Activated T-helper 1 cell treated with Interleukin-2 at 50 U/mL for 16 hours (primary cell): ENCODE measurements at regions not wholly inside any gene's neighbourhood (a gene's known extent, or its start where the extent isn't known, plus 50 kb on each side); places are given as distances from the start of the nearest gene placed in this dataset.
"Not testable (repeated sequence)": the region's sequence is repeated elsewhere in the genome, so short reads cannot be mapped to it uniquely, and the experiment has no call there.

Source experiments
- DNase-seq: peaks from one replicate; pipeline ENCODE4 v3.0.0-alpha.2; 2020; ENCODE audit warnings: low read depth

GRCh38 chr1:10914056-10914455, 98.4 kb upstream of the TARDBP start:
- no peak for DNase-seq

GRCh38 chr1:10915594-10915993, 96.9 kb upstream of the TARDBP start:
- no peak for DNase-seq

GRCh38 chr1:10916311-10916710, 96.1 kb upstream of the TARDBP start:
- DNase-seq: no peak

DNA sequence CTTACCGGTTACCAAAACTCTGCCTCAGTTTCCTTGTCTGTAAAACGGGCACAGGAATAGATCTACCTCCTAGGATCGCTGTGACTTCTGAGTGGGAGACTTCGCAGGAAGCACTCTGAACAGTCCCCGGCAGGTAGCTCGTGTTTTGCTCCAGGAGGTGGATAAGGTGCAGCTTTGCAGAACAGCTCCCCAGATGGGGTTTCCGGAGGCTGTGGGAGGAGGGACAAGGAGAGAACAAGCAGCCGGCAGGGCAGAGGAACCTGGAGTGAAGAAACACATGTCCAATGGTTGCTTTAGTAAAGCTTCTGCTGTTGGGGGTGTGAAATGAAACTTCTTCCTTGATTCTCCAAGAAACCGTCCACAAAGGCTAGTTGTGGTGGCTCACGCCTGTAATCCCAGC, 95.5 kb upstream of the TARDBP start:
- no peak for DNase-seq

DNA sequence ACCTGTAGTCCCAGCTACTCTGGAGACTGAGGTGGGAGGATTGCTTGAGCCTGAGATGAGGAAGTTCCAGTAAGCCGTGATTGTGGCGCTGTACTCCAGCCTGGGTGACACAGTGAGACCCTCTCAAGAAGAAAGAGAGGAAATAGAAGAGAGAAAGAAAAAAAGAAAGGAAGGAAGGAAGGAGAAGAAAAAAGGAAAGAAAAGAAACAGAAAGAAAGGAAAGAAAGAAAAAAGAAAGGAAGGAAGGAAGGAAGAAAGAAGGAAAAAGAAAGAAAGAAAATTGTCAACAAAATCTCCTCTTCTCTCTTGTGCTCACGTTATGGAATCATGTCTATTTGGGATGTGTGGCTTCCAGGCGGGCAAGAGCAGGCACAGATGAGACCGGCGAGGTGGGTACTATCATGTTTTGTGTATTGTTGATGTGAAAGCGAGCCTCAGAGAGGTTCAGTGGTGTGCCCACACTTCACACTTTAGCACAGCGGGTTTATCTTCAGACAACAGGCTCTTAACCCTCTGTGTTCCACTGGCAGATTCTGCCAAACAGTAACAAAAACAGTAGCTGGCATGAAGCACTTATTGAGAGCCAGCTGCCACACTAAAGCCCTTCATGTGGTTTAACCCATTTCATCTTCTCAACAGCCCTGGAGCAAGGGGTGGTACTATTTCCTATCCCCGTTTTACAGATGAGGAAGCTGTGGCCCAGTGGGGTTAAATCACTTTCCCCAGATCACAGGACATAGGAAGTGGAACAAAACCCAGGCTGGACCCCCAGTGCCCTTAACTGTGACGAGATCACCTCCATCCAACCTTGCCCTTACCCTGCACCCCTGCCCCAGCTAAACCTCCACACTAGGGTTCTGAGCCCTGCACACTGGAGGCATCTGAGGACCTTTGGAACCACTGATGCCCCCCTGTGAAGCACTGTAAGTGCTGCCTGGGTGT, 94.7 kb upstream of the TARDBP start:
- no peak for DNase-seq

DNA sequence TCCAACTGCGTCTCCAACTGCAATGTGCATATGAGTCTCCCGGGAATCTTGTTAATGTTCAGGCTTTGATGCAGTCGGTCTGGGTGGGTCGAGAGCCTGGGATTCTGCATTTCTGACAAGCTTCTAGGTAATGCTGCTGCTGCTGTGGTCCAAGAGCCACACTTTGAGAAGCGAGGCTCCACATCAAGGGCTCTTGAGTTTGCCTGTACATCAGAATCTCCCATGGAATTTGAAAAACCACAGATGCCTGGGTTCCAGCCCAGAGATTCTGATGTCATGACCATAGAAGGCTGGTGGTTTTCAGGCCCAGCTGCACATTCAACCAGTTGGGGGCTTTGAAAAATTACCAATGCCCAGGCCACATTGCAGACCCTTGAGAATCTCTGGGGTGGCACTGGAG, 93.9 kb upstream of the TARDBP start:
- DNase-seq: no peak

- DNase-seq: no peak
These were observed 92.3 kb upstream of the TARDBP start for GRCh38 chr1:10920063-10920626.

DNA sequence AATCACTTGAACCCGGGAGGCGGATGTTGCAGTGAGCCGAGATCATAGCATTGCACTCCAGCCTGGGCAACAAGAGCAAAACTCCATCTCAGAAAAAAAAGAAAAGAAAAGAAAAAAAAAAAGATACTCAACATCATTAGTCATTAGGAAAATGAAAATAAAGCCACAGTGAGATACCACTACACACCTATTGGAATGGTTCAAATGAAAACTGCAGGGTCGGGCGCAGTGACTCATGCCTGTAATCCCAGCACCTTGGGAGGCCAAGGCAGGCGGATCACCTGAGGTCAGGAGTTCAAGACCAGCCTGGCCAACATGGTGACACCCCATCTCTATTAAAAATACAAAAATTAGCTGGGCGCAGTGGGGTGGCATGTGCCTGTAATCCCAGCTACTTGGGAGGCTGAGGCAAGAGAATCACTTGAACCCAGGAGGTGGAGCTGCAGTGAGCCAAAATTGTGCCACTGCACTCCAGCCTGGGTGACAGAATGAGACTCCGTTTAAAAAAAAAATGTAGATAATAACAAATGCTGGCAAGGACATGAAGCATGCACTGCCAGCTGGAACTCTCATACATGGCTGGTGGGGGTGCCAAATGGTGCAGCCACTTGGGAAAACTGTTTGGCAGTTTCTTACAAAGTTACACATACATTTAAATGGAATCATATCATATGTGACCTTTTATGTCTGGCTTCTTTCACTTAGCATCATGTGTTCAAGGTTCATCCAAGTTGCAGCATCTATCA, 90.0 kb upstream of the TARDBP start:
- DNase-seq: not testable (repeated sequence)

- DNase-seq: no peak
These were observed 88.4 kb upstream of the TARDBP start for GRCh38 chr1:10924030-10924429.

DNA sequence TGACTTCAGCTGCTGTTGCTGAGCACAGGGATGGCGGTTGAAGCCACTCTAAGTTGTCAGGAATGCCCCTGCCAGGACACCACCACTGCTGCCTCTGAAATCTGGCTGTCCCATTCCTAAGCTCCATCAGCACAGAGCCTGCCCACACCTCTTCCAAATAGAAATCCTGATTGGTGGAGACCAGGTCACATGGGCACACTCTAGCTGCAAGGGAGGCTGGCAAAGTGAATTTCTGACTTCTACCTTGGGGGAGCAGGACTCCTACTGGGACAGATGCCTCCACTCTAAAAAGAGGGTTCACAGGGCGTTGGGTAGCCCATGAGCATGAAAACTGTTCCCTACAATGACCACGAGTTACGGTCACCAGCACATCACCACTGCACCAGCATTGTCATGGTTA, 83.8 kb upstream of the TARDBP start:
- DNase-seq: no peak

DNA sequence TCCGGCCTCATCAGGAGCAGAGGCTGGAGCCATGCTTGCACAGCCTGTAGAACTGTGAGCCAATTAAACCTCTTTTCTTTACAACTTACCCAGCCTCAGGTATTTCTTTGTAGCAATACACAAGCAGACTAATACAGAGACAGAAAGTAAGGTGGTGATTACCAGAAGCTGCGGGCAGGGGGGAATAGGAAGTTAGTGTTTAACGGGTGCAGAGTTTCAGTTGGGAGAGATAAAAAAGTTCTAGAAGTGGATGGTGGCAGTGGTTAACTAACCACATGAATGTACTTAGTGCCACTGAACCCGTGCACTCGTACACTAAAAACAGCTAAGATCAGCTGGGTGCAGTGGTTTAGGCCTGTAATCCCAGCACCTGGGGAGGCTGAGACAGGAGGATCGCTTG, 80.4 kb upstream of the TARDBP start:
- DNase-seq: no peak

DNA sequence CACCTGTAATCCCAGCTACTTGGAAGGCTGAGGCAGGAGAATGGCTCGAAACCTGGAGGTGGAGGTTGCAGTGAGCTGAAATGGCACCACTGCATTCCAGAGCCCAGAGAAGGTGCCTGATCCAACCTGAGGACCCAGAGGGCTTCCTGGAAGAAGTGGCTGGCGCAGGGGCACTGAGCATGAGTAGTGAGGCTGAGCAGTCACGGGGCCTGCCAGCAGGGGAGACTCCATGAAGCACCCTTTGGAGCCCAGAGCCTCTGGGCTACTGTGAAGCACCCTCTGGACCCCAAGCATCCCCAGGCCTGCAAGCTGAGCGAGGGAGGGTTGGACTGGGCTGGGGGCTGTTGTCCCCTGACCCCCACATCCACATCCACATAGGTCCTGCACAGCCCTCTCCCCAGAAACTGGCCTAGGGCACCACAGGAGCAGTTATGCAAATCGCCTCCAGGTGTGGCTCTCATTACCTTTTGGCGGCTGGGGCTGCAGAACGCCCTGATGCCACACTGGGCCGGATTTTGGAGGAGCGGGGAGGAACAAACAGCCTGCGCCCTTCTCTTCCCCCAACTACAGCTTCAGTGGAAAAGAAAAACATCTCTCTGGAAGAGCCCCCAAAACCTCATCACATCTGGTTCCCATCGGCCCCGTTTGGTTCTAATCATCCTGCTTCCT, 78.2 kb upstream of the TARDBP start:
- no peak for DNase-seq

- DNase-seq: no peak
These were observed 77.2 kb upstream of the TARDBP start for GRCh38 chr1:10935246-10935645.

GRCh38 chr1:10935724-10936123, 76.7 kb upstream of the TARDBP start:
- no peak for DNase-seq

DNA sequence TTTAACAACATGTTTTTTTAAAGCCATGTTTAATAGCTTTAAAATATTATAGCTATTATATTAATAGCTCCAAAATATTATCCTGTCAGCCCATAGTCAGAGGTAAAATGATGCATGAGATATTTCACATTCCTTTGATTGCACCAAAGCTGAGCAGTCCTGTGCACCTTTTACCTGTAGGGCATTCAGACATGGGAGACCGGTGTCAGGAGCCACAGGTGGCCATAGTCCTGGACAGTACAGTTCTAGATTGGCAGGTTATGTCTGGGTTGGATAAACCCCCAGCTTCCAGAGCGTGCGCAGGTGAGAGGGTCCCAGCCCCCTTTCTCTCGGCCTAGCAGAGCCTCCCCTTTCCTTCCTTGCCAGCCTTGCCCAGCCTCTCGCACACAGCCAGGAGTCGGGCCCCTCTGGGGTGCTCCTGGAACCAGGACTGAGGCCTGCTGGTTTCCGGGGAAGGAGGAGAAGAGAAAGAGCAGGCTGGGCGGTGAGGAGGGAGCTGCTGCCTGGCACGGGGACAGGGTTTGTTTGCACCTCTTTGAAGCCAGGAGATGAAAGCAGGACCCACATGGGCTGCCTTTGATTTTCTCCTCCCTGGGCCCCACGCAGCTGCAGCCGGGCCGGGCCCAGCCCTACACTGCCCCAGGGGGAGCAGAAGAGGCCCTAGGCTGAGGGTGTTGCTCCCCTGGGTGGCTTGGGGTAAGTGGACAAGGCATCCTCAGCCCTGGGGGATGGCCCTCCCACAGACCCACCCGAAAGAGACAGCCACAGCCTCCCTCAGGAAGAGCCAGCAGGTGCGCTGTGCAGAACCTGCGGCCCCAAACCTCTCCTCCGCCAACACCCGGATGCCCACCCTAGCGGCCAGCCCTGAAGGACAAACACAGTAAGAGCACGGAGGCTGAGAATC, 75.2 kb upstream of the TARDBP start:
- DNase-seq: no peak

DNA sequence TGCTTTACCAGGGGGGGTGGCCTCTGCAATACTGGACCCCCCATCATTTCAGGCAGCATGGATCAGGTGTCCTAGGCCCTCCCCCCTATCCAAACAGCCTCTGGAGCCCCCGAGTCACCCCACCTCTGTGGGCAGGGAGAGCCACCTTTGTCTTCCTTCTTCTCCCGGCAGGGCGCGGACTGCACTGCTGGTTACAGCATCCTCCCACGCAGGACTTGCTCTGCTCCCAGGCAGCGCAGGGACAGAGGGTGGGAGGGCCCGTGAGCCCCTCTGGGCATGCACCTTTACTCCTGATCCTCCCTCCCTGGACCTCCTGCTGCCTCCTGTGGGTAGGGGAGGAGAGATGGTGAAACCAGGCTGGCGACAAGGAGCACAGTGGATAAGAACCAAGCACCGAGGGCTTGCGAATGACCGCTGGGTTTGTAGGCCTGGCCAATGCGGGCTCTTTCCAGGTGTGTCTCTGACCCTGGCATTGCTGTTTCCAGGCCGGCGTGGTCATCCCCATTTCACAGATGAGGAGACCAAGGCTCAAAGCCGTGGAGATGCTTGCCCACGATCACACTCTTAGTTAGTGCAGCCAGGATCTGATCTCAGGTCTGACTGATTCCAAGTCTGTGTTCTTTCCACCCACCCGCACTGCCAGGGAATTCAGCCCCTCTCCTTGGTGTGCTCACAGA, 73.6 kb upstream of the TARDBP start:
- DNase-seq: no peak

DNA sequence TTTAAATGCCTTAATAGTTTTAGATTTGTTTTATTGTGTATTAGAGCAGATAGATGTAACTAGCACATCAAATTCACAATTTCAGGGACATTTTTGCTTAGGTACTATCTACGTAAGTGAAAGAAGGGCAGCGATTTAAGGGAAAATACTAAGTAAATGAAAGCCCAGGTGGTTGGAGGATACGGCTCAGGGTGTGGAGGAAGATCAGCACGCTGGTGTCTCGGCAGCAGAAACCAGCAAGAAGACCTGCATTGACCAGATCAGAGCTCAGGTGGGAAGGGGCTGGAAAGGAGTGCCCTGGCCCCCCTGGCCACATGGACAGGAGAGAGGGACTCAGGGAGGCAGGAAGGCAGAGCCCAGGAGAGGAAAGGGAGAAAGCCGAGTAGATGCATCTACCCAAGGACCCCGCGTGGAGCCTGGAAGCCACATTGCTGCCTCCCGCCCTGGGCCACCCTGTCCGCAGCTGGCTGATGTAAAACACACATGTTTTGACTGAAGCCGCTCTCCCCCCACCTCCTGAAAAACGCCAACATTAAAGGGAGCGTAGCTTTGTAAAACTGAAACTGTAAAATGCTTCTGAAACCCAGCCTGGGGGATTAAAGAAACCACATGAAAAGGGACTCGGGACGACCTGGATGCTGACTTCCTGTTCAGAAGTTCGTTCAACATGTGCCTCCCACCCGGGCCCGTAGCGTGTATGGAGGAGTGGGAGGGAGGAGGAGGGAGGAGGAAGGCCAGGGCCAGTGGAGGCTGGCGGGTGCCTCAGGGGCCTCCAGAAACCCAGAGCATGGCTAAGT, 72.6 kb upstream of the TARDBP start:
- DNase-seq: no peak

- no peak for DNase-seq
These were observed 72.0 kb upstream of the TARDBP start for GRCh38 chr1:10940451-10940804.

DNA sequence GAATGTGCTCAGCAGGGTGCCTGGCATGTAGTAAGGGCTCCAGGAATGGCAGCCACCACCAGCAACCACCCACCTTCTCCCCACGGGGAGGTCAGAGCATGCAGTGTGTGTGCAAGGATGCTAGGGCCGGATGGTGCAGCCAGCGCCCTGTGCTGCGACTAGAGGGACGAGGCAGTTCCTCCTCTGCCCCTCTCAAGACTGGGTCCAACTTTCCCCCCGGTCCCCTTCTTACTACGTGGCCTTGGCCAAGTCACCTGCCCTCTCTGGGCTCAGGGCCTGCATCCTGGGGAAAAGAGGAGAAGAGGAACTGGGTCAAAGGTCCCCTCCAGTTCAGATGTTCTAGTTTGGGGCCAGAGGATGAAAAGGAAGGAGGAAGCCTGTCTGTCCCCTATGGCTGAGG, 71.6 kb upstream of the TARDBP start:
- no peak for DNase-seq
